ENCODE measurements at regions not wholly inside any gene's neighbourhood (a gene's known extent, or its start where the extent isn't known, plus 50 kb on each side); places are given as distances from the start of the nearest gene placed in this dataset.

GRCh38 chr4:131207589-131207988 lies 1941.5 kb upstream of the PCDH10 start:
- ChIA-PET CTCF (no interaction called here), POLR2A (no interaction called here)
- DNase-seq (ENCODE audit: extremely low spot score): no peak
- TF ChIP-seq L3MBTL2 (conservative IDR thresholded peaks at IDR 0.05) (no peak), FOXK2 (IDR thresholded peaks at IDR 0.05) (no peak), FOXM1 (IDR thresholded peaks at IDR 0.05; ENCODE audit: borderline replicate concordance) (no peak), FOXA1 (IDR thresholded peaks at IDR 0.05) (no peak), ZNF384 (IDR thresholded peaks at IDR 0.05) (no peak), SP1 (IDR thresholded peaks at IDR 0.05) (no peak), TARDBP (IDR thresholded peaks at IDR 0.05) (no peak), LEF1 (IDR thresholded peaks at IDR 0.05; ENCODE audit: borderline replicate concordance) (no peak), NFRKB (IDR thresholded peaks at IDR 0.05) (no peak), ARNT (IDR thresholded peaks at IDR 0.05) (no peak), BHLHE40 (IDR thresholded peaks at IDR 0.05; ENCODE audit: borderline replicate concordance) (no peak), HDGF (IDR thresholded peaks at IDR 0.05; ENCODE audit: borderline replicate concordance) (no peak), SUZ12 (IDR thresholded peaks at IDR 0.05) (no peak), ELF4 (IDR thresholded peaks at IDR 0.05) (no peak), CTBP1 (IDR thresholded peaks at IDR 0.05; ENCODE audit: borderline replicate concordance) (no peak), PKNOX1 (IDR thresholded peaks at IDR 0.05) (no peak)

- ChIA-PET CTCF (no interaction called here), POLR2A (no interaction called here)
- TF ChIP-seq ARNT (IDR thresholded peaks at IDR 0.05) (no peak), SP1 (IDR thresholded peaks at IDR 0.05) (no peak), ZNF384 (IDR thresholded peaks at IDR 0.05) (no peak)
- no peak for DNase-seq (ENCODE audit: extremely low spot score)
These were observed 1900.8 kb upstream of the PCDH10 start for GRCh38 chr4:131248314-131248713.

- POLR2A ChIA-PET: no interaction called here
- no peak for DNase-seq (ENCODE audit: extremely low spot score)
- CTCF ChIA-PET: no interaction called here
- TF ChIP-seq FOXA1 (IDR thresholded peaks at IDR 0.05): no peak
- TF ChIP-seq FOXM1 (IDR thresholded peaks at IDR 0.05; ENCODE audit: borderline replicate concordance): no peak
- TF ChIP-seq TARDBP (IDR thresholded peaks at IDR 0.05): no peak
- TF ChIP-seq HDGF (IDR thresholded peaks at IDR 0.05; ENCODE audit: borderline replicate concordance): no peak
- no peak for TF ChIP-seq LEF1 (IDR thresholded peaks at IDR 0.05; ENCODE audit: borderline replicate concordance)
- no peak for TF ChIP-seq ARNT (IDR thresholded peaks at IDR 0.05)
- no peak for TF ChIP-seq SUZ12 (IDR thresholded peaks at IDR 0.05)
- no peak for TF ChIP-seq ZNF384 (IDR thresholded peaks at IDR 0.05)
- TF ChIP-seq L3MBTL2 (conservative IDR thresholded peaks at IDR 0.05): no peak
- TF ChIP-seq BHLHE40 (IDR thresholded peaks at IDR 0.05; ENCODE audit: borderline replicate concordance): no peak
- TF ChIP-seq SP1 (IDR thresholded peaks at IDR 0.05): no peak
- no peak for TF ChIP-seq PKNOX1 (IDR thresholded peaks at IDR 0.05)
- no peak for TF ChIP-seq CTBP1 (IDR thresholded peaks at IDR 0.05; ENCODE audit: borderline replicate concordance)
- no peak for TF ChIP-seq FOXK2 (IDR thresholded peaks at IDR 0.05)
- TF ChIP-seq NFRKB (IDR thresholded peaks at IDR 0.05): no peak
These were observed 1897.8 kb upstream of the PCDH10 start for GRCh38 chr4:131251321-131251720.

- TF ChIP-seq FOXA1 (IDR thresholded peaks at IDR 0.05) (no peak), NFRKB (IDR thresholded peaks at IDR 0.05) (no peak), ZNF384 (IDR thresholded peaks at IDR 0.05) (no peak), CTBP1 (IDR thresholded peaks at IDR 0.05; ENCODE audit: borderline replicate concordance) (no peak), FOXK2 (IDR thresholded peaks at IDR 0.05) (no peak), FOXM1 (IDR thresholded peaks at IDR 0.05; ENCODE audit: borderline replicate concordance) (no peak), HDGF (IDR thresholded peaks at IDR 0.05; ENCODE audit: borderline replicate concordance) (no peak)
- ChIA-PET CTCF (no interaction called here), POLR2A (no interaction called here)
- no peak for DNase-seq (ENCODE audit: extremely low spot score)
These were observed 1891.9 kb upstream of the PCDH10 start for GRCh38 chr4:131257241-131257640.

DNA sequence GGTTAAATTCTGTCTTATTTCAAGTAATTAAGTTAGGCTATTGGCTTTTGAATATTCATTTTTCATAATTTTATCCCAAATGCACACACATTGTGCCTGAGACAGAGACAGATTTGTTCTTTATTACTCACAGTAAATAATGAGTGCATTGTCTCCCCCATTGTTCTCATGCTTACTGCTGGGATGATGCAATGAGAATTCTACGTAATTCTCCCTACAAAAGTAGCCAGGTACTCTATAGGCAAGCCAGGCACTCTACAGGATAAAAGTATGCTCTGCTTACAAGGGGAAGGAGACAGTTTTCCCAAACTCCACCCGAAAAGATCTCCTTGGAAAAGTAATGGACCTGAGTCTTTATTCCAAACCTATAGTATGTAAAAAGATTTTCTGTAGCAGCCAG lies 1890.7 kb upstream of the PCDH10 start:
- DNase-seq (ENCODE audit: extremely low spot score): no peak
- POLR2A ChIA-PET: no interaction called here
- CTCF ChIA-PET: no interaction called here
- TF ChIP-seq NFRKB (IDR thresholded peaks at IDR 0.05) (no peak), SP1 (IDR thresholded peaks at IDR 0.05) (no peak), FOXK2 (IDR thresholded peaks at IDR 0.05) (no peak), CTBP1 (IDR thresholded peaks at IDR 0.05; ENCODE audit: borderline replicate concordance) (no peak), FOXA1 (IDR thresholded peaks at IDR 0.05) (no peak)

- no peak for TF ChIP-seq PKNOX1 (IDR thresholded peaks at IDR 0.05)
- no peak for TF ChIP-seq FOXM1 (IDR thresholded peaks at IDR 0.05; ENCODE audit: borderline replicate concordance)
- no peak for TF ChIP-seq ARNT (IDR thresholded peaks at IDR 0.05)
- no peak for TF ChIP-seq ELF4 (IDR thresholded peaks at IDR 0.05)
- TF ChIP-seq FOXK2 (IDR thresholded peaks at IDR 0.05): no peak
- TF ChIP-seq NFRKB (IDR thresholded peaks at IDR 0.05): no peak
- TF ChIP-seq CTBP1 (IDR thresholded peaks at IDR 0.05; ENCODE audit: borderline replicate concordance): no peak
- no peak for TF ChIP-seq HDGF (IDR thresholded peaks at IDR 0.05; ENCODE audit: borderline replicate concordance)
- no peak for TF ChIP-seq L3MBTL2 (conservative IDR thresholded peaks at IDR 0.05)
- TF ChIP-seq TARDBP (IDR thresholded peaks at IDR 0.05): no peak
- TF ChIP-seq SP1 (IDR thresholded peaks at IDR 0.05): no peak
- no peak for TF ChIP-seq FOXA1 (IDR thresholded peaks at IDR 0.05)
- TF ChIP-seq BHLHE40 (IDR thresholded peaks at IDR 0.05; ENCODE audit: borderline replicate concordance): no peak
- TF ChIP-seq SUZ12 (IDR thresholded peaks at IDR 0.05): no peak
- no peak for TF ChIP-seq LEF1 (IDR thresholded peaks at IDR 0.05; ENCODE audit: borderline replicate concordance)
- no peak for TF ChIP-seq ZNF384 (IDR thresholded peaks at IDR 0.05)
- POLR2A ChIA-PET: no interaction called here
- CTCF ChIA-PET: no interaction called here
- DNase-seq (ENCODE audit: extremely low spot score): no peak
These were observed 1860.7 kb upstream of the PCDH10 start for GRCh38 chr4:131288441-131288840.

- POLR2A ChIA-PET: no interaction called here
- CTCF ChIA-PET: no interaction called here
- no peak for DNase-seq (ENCODE audit: extremely low spot score)
- TF ChIP-seq TARDBP (IDR thresholded peaks at IDR 0.05): no peak
- no peak for TF ChIP-seq LEF1 (IDR thresholded peaks at IDR 0.05; ENCODE audit: borderline replicate concordance)
- no peak for TF ChIP-seq ELF4 (IDR thresholded peaks at IDR 0.05)
- no peak for TF ChIP-seq CTBP1 (IDR thresholded peaks at IDR 0.05; ENCODE audit: borderline replicate concordance)
- no peak for TF ChIP-seq FOXA1 (IDR thresholded peaks at IDR 0.05)
- no peak for TF ChIP-seq FOXM1 (IDR thresholded peaks at IDR 0.05; ENCODE audit: borderline replicate concordance)
- TF ChIP-seq SUZ12 (IDR thresholded peaks at IDR 0.05): no peak
- TF ChIP-seq HDGF (IDR thresholded peaks at IDR 0.05; ENCODE audit: borderline replicate concordance): no peak
- TF ChIP-seq BHLHE40 (IDR thresholded peaks at IDR 0.05; ENCODE audit: borderline replicate concordance): no peak
- no peak for TF ChIP-seq SP1 (IDR thresholded peaks at IDR 0.05)
- no peak for TF ChIP-seq ARNT (IDR thresholded peaks at IDR 0.05)
- TF ChIP-seq FOXK2 (IDR thresholded peaks at IDR 0.05): no peak
- no peak for TF ChIP-seq L3MBTL2 (conservative IDR thresholded peaks at IDR 0.05)
- TF ChIP-seq NFRKB (IDR thresholded peaks at IDR 0.05): no peak
- TF ChIP-seq ZNF384 (IDR thresholded peaks at IDR 0.05): no peak
- TF ChIP-seq PKNOX1 (IDR thresholded peaks at IDR 0.05): no peak
These were observed 1852.9 kb upstream of the PCDH10 start for GRCh38 chr4:131296192-131296591.

Measured in HEK293T (cell line).